AG09319 (cell line): ENCODE measurements at regions not wholly inside any gene's neighbourhood (a gene's known extent, or its start where the extent isn't known, plus 50 kb on each side); places are given as distances from the start of the nearest gene placed in this dataset.
A peak's percentile ranks its signal among the peaks of the same experiment; 100 is the strongest.
"Not testable (repeated sequence)": the region's sequence is repeated elsewhere in the genome, so short reads cannot be mapped to it uniquely, and the experiment has no call there.

Experiments used
- DNase-seq: peaks from one replicate; pipeline ENCODE4 v3.0.0-alpha.2; 2010; ENCODE audit warnings: low read depth; ENCODE audit errors: extremely low read depth
- CTCF ChIP-seq: IDR thresholded peaks from 2 replicates; pipeline ENCODE4 v1.5.1; 2011; ENCODE audit warnings: low read depth, mild to moderate bottlenecking, inconsistent platforms, low read length, moderate library complexity

- peak; percentile 53 for TF ChIP-seq CTCF
- not testable (repeated sequence) for DNase-seq
These were observed 183.7 kb downstream of the ADRA2C start for GRCh38 chr4:3949916-3950315.

GRCh38 chr4:3952443-3953139 is 186.4 kb downstream of the ADRA2C start:
- DNase-seq = not testable (repeated sequence)

GRCh38 chr4:3953140-3953489 is 186.9 kb downstream of the ADRA2C start:
- not testable (repeated sequence) for DNase-seq

- DNase-seq = peak; percentile 90
These were observed 188.5 kb downstream of the ADRA2C start for GRCh38 chr4:3954540-3955320.

GRCh38 chr4:3955321-3956164 is 189.4 kb downstream of the ADRA2C start:
- DNase-seq = peak; percentile 97

GRCh38 chr4:3956165-3956867 is 190.1 kb downstream of the ADRA2C start:
- DNase-seq = not testable (repeated sequence)

GRCh38 chr4:3961091-3961672 is 195.0 kb downstream of the ADRA2C start:
- not testable (repeated sequence) for DNase-seq

- not testable (repeated sequence) for DNase-seq
These were observed 198.5 kb downstream of the ADRA2C start for GRCh38 chr4:3964572-3965278.

- not testable (repeated sequence) for DNase-seq
These were observed 201.0 kb downstream of the ADRA2C start for GRCh38 chr4:3967204-3967603.

GRCh38 chr4:3972626-3973025 is 206.4 kb downstream of the ADRA2C start:
- DNase-seq = not testable (repeated sequence)

- DNase-seq = not testable (repeated sequence)
These were observed 207.5 kb downstream of the ADRA2C start for GRCh38 chr4:3973581-3974200.

GRCh38 chr4:3983518-3984125 is 217.4 kb downstream of the ADRA2C start:
- not testable (repeated sequence) for DNase-seq

- DNase-seq = not testable (repeated sequence)
These were observed 218.6 kb downstream of the ADRA2C start for GRCh38 chr4:3984796-3985195.

- not testable (repeated sequence) for DNase-seq
These were observed 220.2 kb downstream of the ADRA2C start for GRCh38 chr4:3986412-3986811.

GRCh38 chr4:3997386-3997785 is 229.3 kb downstream of the OTOP1 start:
- DNase-seq = not testable (repeated sequence)

- not testable (repeated sequence) for DNase-seq
These were observed 222.7 kb downstream of the OTOP1 start for GRCh38 chr4:4004036-4004435.

GRCh38 chr4:4004702-4005101 is 222.0 kb downstream of the OTOP1 start:
- DNase-seq = not testable (repeated sequence)
